HUDEP-2 (cell line): ENCODE measurements at regions not wholly inside any gene's neighbourhood (a gene's known extent, or its start where the extent isn't known, plus 50 kb on each side); places are given as distances from the start of the nearest gene placed in this dataset.

Source experiments
- DNase-seq, 76 experiments: peaks; one replicate each; lab custom pipeline; 2025; ENCODE audit not compliant: unreplicated experiment in 76 of 76; lab: John Stamatoyannopoulos, UW

GRCh38 chr22:49289822-49290679 is 537.6 kb downstream of the BRD1 start:
- no peak for DNase-seq

- no peak for DNase-seq
Measured at GRCh38 chr22:49286181-49286760, 541.4 kb downstream of the BRD1 start.

- no peak for DNase-seq
Measured at GRCh38 chr22:49284931-49285330, 542.7 kb downstream of the BRD1 start.

- DNase-seq, result no peak
Measured at GRCh38 chr22:49284056-49284784, 543.5 kb downstream of the BRD1 start.

- DNase-seq, result no peak
Measured at GRCh38 chr22:49282596-49282995, 545.1 kb downstream of the BRD1 start.

GRCh38 chr22:49281467-49282340 is 546.0 kb downstream of the BRD1 start:
- peak in 1 of 76 experiments; percentile 22 for DNase-seq

GRCh38 chr22:49278340-49278739 is 549.3 kb downstream of the BRD1 start:
- no peak for DNase-seq

- DNase-seq, result no peak
Measured at GRCh38 chr22:49276567-49276966, 551.1 kb downstream of the BRD1 start.

- DNase-seq, result no peak
Measured at GRCh38 chr22:49274754-49275380, 552.8 kb downstream of the BRD1 start.

- no peak for DNase-seq
Measured at GRCh38 chr22:49272546-49273125, 555.0 kb downstream of the BRD1 start.

- DNase-seq, result no peak
Measured at GRCh38 chr22:49271831-49272230, 555.8 kb downstream of the BRD1 start.

- DNase-seq, result no peak
Measured at GRCh38 chr22:49271369-49271727, 556.3 kb downstream of the BRD1 start.

GRCh38 chr22:49270595-49271368 is 556.9 kb downstream of the BRD1 start:
- no peak for DNase-seq

GRCh38 chr22:49269928-49270327 is 557.7 kb downstream of the BRD1 start:
- no peak for DNase-seq

GRCh38 chr22:49269371-49269770 is 558.3 kb downstream of the BRD1 start:
- no peak for DNase-seq

GRCh38 chr22:49268924-49269323 is 558.7 kb downstream of the BRD1 start:
- no peak for DNase-seq

- DNase-seq, result no peak
Measured at GRCh38 chr22:49267996-49268395, 559.7 kb downstream of the BRD1 start.

- no peak for DNase-seq
Measured at GRCh38 chr22:49266561-49267519, 560.8 kb downstream of the BRD1 start.
